ENCODE measurements at regions not wholly inside any gene's neighbourhood (a gene's known extent, or its start where the extent isn't known, plus 50 kb on each side); places are given as distances from the start of the nearest gene placed in this dataset.

- no peak for ATAC-seq
- Histone ChIP-seq H3K9me3 (ENCODE audit: control insufficient read depth in 1 of 2, insufficient read depth in 1 of 2, low read depth in 1 of 2, low read length in 2 of 2) (no peaks in the 10 kb centered on the region), H3K4me1 (ENCODE audit: control insufficient read depth in 1 of 2, insufficient read depth in 2 of 2, low read length in 2 of 2) (peaks cover 11 to 17% of the 10 kb centered on the region in 2 experiments), H3K9ac (ENCODE audit: low read length) (no peak overlapping the region), H3K36me3 (ENCODE audit: control insufficient read depth in 1 of 2, insufficient read depth in 2 of 2, low read length in 2 of 2) (no peaks in the 10 kb centered on the region), H3K9me2 (ENCODE audit: insufficient read depth) (no peaks in the 10 kb centered on the region), H2AFZ (ENCODE audit: low read depth, low read length, poor library complexity, severe bottlenecking) (no peak overlapping the region), H4K20me1 (ENCODE audit: insufficient read depth) (no peaks in the 10 kb centered on the region), H3K27ac (ENCODE audit: low read depth, low read length) (no peak overlapping the region), H3K4me3 (replicated peaks in 1 of 2; ENCODE audit: low read depth in 1 of 2, low read length in 2 of 2) (no peak overlapping the region), H3K4me2 (ENCODE audit: low read length) (no peak overlapping the region), H3K79me2 (ENCODE audit: insufficient read depth, low read length) (no peaks in the 10 kb centered on the region), H3K27me3 (ENCODE audit: insufficient read depth, low read length) (no peaks in the 10 kb centered on the region)
- intact Hi-C loops (cut with micrococcal nuclease), result no loop called here
- ChIA-PET CTCF (no interaction called here), POLR2A (no interaction called here), RAD21 (ENCODE audit: low non-redundant PET in 1 of 2, low total read pairs in 2 of 2, uncharacterized antibody in 2 of 2, unreplicated experiment in 2 of 2) (no interaction called here)
- DNase-seq (ENCODE audit: low read depth, low spot score), result no peak
- TF ChIP-seq MAX (IDR thresholded peaks at IDR 0.05), result no peak
- TF ChIP-seq SP1 (IDR thresholded peaks at IDR 0.05; ENCODE audit: low read depth), result no peak
- no peak for TF ChIP-seq POLR2AphosphoS5 (IDR thresholded peaks at IDR 0.05; ENCODE audit: low read depth, low read length)
- TF ChIP-seq TCF7L2 (IDR thresholded peaks at IDR 0.05; ENCODE audit: borderline replicate concordance, extremely low read depth, insufficient read depth, insufficient read length), result no peak
- TF ChIP-seq ELF1 (IDR thresholded peaks at IDR 0.05; ENCODE audit: borderline replicate concordance, low read depth), result no peak
- TF ChIP-seq CBX3 (IDR thresholded peaks at IDR 0.05; ENCODE audit: low read depth), result no peak
- no peak for TF ChIP-seq FOSL1 (IDR thresholded peaks at IDR 0.05; ENCODE audit: low read depth)
- TF ChIP-seq ZBTB33 (IDR thresholded peaks at IDR 0.05; ENCODE audit: extremely low read depth, insufficient replicate concordance, low read length), result no peak
- no peak for TF ChIP-seq SRF (IDR thresholded peaks at IDR 0.05; ENCODE audit: low read depth)
- no peak for TF ChIP-seq YY1 (IDR thresholded peaks at IDR 0.05; ENCODE audit: extremely low read depth, insufficient replicate concordance, low read depth, low read length)
- no peak for TF ChIP-seq POLR2A (IDR thresholded peaks at IDR 0.05; ENCODE audit: borderline replicate concordance, extremely low read depth, insufficient read depth, insufficient read length)
- no peak for TF ChIP-seq SIN3A (IDR thresholded peaks at IDR 0.05; ENCODE audit: low read depth)
- no peak for TF ChIP-seq EGR1 (IDR thresholded peaks at IDR 0.05; ENCODE audit: low read depth)
- TF ChIP-seq RAD21 (IDR thresholded peaks at IDR 0.05; ENCODE audit: low read depth), result no peak
- TF ChIP-seq ZFX (IDR thresholded peaks at IDR 0.05), result no peak
- no peak for TF ChIP-seq ZNF274 (IDR thresholded peaks at IDR 0.05; ENCODE audit: low read depth, low read length)
- no peak for TF ChIP-seq EZH2 (IDR thresholded peaks at IDR 0.05)
- TF ChIP-seq CTCF (IDR thresholded peaks at IDR 0.05 in 2 of 3, conservative IDR thresholded peaks at IDR 0.05 in 1 of 3; ENCODE audit: borderline replicate concordance in 1 of 3, insufficient read depth in 1 of 3, low read depth in 2 of 3, low read length in 2 of 3), result no peak
- BruUV-seq (replicated peaks), result no TSS peak
Measured at GRCh38 chr15:35693286-35693685, 147.3 kb upstream of the DPH6 start.

Measured in HCT116 (cell line).